Head of caudate nucleus (tissue), 42 donors: ENCODE measurements at regions not wholly inside any gene's neighbourhood (a gene's known extent, or its start where the extent isn't known, plus 50 kb on each side); places are given as distances from the start of the nearest gene placed in this dataset.

ENCODE experiments used
- DNase-seq, 42 donors: peaks; one replicate each; pipeline versions ENCODE4 v3.0.0 to v3.0.0-alpha.2; 2020 to 2021; ENCODE audit warnings: mixed read lengths in 7 of 42
- intact Hi-C: fragments of 100-400 bp; cut with DNase I; formaldehyde crosslinking; loops from one replicate; pipeline ENCODE4 v1.15.0; 2022

DNA sequence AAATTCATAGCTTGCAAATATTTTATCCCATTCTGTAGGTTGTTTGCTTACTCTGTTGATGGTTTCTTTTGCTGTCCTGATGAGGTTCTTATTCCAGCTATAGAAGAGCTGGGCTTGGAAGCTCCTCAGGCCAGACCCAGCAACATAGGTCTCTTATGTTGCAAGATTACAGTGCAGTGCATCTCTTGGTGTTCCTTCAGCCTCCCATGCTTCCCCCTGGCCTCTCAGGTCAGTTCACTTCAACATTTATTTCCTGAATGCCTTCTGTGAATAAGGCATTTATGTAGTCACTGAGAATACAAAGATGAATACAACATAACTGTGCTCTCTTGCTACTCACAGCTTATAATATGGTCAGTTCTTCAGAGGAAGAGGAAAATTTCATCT lies 179.0 kb upstream of the SLC39A10 start:
- intact Hi-C loops: no loop called here
- DNase-seq: no peak

DNA sequence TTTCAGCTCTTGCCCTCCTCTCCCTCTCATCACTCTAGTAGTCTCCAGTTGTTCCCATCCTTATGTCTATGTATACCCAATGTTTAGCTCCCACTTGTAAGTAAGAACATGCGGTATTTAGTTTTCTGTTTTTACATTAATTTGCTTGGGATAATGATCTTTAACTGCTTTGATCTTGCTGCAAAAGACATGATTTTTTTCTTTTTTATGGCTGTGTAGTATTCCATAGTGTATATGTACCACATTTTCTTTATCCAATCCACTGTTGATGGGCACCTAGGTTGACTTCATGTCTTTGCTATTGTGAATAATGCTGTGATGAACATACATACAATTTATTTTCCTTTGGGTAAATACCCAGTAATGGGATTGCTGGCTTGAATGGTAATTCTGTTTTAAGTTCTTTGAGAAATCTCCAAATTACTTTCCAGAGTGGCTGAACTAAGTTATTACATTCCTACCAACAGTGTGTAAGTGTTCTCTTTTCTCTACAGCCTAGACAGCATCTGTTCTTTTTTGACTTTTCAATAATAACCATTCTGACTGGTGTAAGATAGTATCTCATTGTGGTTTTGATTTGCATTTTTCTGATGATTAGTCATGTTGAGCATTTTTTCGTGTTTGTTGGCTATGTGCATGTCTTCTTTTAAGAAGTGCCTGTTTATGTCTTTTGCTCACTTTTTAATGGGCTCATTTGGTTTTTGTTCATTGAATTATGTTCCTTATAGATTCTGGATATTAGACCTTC lies 179.6 kb upstream of the SLC39A10 start:
- no peak for DNase-seq
- intact Hi-C loops: no loop called here

DNA sequence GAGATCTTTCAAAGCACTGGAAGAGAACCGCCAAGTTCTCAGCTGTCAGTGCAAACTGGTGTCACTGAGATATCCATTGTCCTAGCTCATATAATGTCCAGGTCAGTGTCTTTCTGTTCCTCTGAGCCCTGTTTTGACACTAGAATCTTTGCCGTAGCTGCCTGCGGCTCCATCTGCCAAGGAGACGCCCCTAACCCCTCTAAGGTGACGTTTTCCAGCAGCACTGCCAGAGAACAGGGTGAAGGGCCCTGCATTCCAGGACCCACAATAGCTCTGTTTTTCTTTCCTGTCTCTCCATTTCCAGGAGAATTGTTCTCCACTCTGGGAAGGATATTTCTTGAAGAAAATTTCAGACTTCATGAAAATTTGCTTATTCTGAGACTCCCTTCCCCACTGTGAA lies 181.7 kb upstream of the SLC39A10 start:
- no peak for DNase-seq

DNA sequence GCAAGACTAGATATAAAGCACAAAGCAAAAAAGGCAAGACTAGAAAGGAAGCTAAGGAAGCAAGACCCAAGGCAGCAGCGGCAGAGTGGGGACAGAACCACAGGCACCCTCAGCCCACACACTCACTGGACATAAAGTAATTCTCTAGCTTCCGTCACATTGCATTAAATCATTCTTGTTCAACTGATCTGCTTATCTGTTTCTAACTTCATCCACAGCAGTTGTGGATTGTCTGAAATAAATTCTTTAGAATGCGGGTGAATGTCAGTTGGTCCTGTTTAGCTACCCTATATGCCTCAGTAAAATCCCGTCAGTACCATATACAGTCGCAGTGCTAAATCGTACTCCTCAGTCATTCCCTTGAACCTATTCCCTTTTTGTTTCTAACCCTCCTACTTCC lies 183.2 kb upstream of the SLC39A10 start:
- intact Hi-C loops: no loop called here
- DNase-seq: no peak

More for the DNA sequence above, 181.7 kb upstream of the SLC39A10 start:
- intact Hi-C loops: no loop called here

DNA sequence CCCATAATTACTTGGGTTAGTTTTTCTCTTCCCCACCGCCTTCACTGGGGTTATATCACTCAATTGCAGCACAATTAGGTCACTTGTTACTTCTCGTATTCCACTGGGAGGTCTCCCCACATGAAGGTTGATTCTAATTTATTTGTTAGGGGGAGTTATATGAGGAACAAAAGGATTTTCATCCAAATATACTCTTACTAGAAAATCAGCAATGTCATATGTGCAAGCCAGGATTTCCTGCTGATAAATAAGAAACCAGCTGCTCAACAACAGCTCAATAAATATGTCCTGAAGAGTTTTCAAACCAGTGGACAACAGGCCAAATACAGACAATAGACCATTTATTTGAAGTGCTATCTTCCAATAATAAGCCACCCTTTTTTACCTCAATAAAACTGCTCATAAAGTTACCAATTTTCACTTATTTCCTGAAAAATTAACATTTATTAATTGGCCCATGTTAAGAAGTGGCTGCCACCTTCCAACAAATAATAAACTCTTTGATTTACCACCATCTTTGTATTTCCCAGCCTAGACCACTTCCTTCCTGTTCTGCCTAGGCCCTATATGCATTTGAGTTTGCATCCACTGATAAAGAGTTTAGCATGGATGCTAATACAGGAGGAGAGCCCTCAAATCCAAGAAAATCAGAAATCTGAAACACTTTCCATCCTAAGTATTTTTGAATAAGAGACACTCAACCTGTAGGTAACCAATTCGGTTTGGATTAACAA lies 184.4 kb upstream of the SLC39A10 start:
- no peak for DNase-seq

DNA sequence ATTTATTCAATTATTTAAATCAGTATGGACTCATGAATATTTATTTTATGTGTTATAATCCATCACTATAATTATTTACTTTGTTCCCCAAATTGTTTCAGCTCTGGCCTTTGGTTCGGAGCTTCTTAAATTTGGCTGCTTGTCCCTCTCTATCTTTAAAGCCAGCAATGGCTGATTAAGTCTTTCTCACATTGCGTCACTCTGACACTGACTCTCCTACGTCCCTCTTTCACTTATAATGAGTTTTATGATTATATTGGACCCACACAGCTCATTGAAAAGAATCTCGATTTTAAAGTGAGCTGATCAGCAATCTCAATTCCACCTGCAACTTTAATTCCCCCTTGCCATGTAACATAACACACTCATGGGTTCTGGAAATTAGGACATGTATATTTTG lies 185.2 kb upstream of the SLC39A10 start:
- intact Hi-C loops: no loop called here
- DNase-seq: no peak

More for the DNA sequence above, 184.4 kb upstream of the SLC39A10 start:
- intact Hi-C loops: no loop called here

DNA sequence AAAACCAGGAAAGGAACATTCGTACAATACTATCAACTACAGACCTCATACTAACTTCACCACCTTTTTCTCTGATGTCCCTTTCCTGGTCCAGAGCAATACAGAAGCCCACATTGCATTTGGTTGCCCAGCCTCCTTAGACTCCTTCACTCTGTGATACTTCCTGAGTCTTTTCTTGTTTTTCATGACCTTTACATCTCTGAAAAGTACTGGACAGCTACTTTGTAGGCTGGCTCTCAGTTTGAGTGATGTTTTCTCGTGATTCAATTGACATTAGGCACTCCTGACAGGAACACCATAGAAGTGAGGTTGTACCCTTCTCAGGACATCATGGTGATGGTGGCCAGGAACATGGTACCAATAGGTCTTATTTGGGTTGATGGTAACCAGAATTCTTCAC lies 185.9 kb upstream of the SLC39A10 start:
- intact Hi-C loops: no loop called here
- no peak for DNase-seq

DNA sequence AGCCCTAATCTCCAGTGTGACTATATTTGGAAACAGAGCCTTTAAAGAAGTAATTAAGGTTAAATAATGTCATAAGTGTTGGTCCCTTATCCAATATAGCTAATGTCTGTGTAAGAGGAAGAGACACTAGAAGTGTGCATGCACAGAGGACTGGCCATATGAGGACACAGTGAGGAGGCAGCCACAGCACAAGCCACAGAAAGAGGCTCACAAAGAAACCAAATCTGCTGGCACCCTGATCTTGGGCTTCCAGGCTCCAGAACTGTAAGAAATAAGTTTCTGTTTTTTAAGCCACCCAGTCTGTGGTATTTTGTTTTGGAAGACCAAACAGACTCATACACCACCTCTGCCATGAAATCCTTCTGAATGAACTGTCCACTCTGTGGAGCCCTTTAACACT lies 186.4 kb upstream of the SLC39A10 start:
- intact Hi-C loops: no loop called here
- no peak for DNase-seq

DNA sequence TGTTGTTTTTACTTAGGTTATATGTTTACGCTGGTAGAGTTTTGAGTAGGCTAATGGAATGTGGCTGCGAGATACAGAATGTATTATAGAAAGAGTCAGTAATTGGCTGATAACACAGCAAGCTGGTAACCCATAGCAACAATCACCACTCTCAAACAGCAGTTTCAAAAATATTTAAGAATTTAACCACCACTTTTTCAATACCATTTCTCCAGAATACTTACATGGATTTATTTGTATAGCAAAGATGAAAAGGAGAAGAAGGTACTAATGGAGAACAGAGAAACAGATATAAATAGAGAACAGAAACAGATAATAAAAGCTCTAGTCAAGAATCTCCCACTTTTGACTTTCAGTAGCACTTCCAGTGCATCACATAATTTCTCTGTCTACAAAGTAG lies 188.3 kb upstream of the SLC39A10 start:
- intact Hi-C loops: no loop called here

DNA sequence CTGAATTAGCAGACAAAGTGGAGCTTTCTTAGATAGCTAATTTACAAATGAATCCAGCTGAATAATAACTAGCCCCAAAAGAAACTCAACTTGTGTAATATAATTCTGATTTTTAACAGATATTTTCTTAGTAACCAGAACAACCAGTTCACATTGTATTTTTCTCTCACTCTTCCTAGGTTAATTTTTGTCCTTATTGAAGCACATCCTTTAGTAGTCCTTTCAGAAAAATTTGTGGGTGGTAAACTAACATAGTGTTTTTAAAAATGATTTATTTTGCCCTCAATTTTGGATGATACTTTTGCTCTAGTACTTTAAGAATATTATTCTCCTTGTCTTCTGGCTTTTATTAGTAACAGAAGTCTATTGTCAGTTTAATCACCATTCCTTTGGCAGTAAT lies 190.6 kb upstream of the SLC39A10 start:
- intact Hi-C loops: no loop called here

More for the DNA sequence above, 188.3 kb upstream of the SLC39A10 start:
- no peak for DNase-seq

DNA sequence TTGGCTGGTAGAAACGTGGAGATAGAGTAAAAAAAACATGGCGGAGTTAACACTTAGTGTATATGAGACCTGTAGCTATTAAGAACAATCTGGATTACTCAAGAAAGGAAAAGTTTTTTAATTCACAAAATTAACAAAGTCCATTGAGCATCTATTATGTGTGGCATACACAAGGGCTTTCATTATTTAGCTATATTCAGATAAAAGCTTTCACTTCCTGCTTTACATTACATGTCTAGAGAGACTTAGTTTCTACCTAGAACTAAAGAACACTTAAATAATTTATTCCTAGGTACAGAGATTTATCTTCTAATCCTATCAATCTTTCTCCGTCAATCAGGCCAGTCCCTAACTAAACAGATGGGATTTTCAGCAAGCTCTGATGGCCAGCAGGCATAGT lies 196.0 kb upstream of the SLC39A10 start:
- no peak for DNase-seq
- intact Hi-C loops: no loop called here

More for the DNA sequence above, 190.6 kb upstream of the SLC39A10 start:
- DNase-seq: no peak

DNA sequence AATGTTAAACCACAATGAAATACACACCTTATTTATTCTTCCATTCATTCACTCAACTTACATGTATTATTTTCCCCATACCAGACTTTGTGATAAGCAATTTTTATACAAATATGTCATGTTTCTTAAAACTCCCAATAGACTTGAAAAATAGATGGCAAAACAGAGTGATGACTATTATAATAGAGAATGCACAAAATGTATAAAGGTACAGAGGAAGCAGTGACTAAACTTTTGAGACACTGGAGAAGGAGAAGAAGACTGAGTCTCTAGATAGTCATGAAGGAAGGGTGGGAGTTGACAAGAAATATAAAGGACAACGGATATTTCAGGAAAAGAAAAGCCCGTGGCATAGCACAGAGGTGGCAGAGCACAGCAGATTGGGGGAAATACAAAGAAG lies 198.1 kb upstream of the SLC39A10 start:
- intact Hi-C loops: no loop called here
- no peak for DNase-seq

DNA sequence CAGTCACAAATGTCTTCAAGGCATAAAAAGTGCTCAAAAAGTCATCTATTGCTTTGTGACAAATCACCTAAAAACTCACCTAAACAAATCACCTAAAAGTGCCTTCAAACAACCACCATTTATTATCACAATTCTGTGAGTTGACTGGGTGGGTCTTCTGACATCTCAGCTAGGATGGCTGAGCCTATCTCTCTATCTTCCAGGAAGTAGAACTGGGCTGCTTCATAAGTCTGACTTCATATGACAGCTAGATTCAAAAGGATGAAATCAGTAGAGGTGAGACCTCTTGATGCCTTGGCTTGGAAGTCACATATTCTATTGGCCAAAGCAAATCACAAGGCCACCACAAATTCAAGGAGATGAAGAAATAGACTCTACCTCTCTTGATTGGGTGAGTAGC lies 199.2 kb upstream of the SLC39A10 start:
- intact Hi-C loops: no loop called here
- no peak for DNase-seq

DNA sequence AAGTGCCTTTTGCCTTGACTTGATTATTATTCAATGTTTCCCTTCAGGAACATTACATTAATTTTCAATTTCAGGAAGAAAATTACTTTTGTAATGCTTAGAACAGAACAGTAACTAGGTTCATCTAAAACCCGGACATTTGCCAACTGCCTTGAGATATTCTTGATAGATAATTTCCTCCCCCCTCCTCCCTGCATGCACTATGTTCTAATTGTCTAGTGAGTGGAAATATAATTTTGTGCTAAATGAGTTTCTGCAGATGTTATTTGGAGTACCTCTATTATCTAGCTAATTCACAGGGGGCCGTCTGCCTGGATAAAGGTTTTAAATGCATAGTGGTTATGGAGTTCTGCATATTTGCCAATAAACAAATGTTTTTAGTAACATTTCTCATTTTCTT lies 200.3 kb upstream of the SLC39A10 start:
- intact Hi-C loops: no loop called here
- no peak for DNase-seq

DNA sequence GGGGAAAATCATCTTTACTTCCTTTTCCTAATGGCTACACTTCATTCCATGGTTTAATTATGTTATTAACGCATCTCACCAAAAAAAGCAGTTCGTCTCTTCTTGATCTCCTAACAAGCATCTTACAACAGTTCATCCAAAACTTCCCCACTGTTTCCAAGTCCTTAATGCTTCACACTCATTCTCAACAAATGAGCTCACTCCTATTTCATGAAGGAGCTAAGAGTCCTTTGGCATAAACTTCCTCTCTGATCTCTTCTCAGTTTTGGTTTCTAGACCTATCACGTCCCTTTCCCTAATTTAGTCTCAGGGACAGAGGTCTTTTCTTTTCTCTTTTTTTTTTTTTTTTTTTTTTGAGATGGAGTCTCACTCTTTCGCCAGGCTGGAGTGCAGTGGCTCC lies 205.9 kb upstream of the SLC39A10 start:
- no peak for DNase-seq
- intact Hi-C loops: no loop called here

DNA sequence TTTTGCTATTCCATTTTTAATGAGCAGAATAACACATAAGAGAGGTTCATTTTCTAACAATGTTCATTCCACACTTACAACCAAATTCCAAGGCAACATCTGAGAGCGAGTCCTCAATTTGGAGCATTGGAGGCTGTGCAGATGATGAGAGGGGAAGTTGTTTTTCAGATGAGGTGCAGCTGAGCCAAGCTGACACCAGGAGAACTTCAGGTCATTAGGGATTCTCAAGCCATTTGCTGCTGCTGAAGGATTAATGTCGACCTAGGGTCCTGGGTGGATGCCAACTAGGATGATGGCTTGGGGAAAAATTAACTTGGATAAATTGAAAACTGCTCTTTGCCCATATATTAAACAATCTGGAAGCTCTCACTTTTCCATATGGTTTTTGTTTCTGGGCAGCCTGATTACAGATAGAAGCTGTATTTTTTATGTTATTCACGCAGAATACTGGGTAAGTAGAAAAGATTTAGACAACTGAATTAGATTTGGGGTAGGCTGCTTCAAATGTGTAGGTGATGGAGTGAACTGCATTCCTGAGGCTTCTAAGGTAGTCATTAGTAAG lies 206.4 kb upstream of the SLC39A10 start:
- intact Hi-C loops: no loop called here
- DNase-seq: no peak

DNA sequence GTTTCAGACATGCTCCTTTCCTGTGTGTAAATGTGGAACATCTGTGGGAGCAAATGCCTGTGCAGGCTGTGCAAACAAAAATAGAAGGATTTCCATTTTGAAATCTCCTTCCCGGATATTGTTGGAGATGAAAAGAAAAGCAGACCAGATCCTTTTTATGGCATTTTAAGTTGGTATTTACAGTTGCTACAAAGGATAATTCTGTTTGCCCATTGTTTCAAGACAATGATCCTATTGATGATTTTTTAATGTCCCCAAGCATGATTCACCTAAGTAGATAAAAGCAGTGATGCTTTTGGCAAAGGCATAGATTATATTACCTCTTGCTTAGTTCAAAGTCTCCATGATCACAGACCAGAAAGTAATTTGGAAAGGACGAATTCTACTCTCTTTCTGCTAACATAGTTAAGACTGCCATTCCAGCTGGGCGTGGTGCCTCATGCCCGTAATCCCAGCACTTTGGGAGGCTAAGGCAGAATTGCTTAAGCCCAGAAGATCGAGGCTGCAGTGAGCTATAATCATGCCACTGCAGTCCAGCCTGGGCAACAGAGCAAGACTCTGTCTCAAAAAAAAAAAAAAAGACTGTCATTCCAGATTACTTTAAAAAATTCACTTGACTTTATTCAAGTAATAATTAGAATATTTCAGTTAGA lies 209.6 kb upstream of the SLC39A10 start:
- intact Hi-C loops: no loop called here
- DNase-seq: no peak

DNA sequence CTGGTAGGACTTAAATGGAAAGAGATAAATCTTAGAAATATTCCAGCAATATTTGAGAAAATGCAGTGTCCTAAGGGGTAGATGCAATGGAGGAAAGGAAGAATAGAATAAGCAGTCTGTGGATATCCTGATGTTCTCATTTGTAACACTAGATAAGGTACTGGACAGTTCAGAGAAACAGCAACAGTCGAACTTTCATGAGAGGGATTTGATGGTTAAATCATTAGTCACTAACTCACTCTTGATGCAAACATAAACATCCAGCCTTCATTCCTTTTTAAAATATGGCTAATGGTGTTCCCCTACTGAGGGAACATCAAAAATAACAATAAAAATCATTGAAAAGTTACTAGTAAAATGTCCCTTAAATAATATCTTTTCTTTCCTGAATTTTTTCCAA lies 211.4 kb upstream of the SLC39A10 start:
- DNase-seq: no peak
- intact Hi-C loops: no loop called here

DNA sequence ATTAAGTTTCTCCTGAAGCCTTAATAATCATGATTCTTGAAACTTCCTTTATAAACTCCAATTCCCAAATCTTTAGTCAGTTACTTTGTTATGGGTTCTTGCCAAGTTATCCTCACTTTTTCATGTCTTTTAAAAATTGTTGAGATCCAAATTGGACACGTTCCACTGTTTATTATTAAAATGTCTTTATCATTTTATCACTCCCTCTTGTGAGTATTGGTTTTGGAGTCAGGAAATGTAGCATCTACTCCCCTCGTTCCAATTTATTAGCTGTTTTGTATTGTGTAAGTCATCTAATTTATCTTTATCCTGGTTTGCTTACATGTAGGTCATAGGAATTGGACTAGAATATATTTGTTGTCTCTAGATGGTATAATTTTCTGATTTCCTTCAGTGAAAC lies 213.1 kb upstream of the SLC39A10 start:
- DNase-seq: no peak
- intact Hi-C loops: no loop called here
